GM18508 (cell line): ENCODE measurements at regions not wholly inside any gene's neighbourhood (a gene's known extent, or its start where the extent isn't known, plus 50 kb on each side); places are given as distances from the start of the nearest gene placed in this dataset.

ENCODE experiments used
- ATAC-seq: cut with Tn5 transposase; IDR thresholded peaks from one replicate; pipeline ENCODE4 v1.9.1; 2021; ENCODE audit warnings: moderate number of reproducible peaks; ENCODE audit not compliant: insufficient read depth, unreplicated experiment

DNA sequence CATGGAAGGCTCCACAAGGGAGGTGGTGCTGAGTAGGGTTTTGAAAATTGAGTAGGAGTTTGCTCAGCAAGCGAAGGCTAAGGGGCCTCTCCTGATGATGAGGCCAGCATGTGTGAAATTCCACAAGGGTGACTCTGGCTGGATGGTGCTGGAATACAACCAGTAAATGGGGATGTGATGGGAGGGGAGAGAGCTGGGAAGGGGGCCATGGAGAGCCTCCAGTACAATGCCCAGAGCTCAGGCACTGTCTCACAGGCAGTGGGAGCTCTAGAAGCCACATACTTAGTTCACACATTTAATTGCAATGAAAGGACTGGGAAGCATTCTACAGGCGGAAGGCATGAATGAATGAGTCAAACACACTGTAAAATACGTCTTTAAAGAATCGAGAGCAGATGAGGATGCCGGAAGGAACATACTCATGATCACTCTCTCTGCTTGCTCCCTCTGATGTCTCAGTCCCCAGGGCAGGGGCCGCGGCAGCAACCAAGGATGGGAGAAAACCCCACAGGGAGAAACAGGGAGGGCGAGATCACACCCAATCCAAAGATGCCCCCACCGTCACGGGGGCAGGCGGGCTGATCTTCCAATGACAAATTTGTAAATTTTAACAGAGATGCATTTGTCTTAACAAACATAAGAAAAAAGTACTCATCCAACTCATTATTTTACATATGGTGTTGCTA lies 261.0 kb downstream of the NSG2 start:
- no peak for ATAC-seq

DNA sequence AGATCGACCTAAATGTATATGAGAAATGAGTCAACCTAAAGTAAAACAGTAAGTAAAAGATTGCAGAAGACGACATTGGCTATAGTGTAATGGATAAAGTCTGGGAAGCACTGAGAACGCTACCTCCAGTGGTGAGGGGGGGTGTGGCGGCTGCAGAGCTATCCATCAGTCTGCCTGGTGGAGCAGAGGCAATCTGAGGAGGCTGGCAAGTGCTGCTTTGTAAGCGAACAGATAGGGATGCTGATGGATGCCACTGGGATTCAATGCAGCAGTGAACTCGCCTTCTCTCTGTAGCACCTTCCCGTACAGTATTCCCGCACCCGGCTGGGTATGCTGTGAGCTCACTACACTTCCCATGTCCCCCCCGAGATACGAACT lies 261.5 kb downstream of the NSG2 start:
- ATAC-seq = no peak

DNA sequence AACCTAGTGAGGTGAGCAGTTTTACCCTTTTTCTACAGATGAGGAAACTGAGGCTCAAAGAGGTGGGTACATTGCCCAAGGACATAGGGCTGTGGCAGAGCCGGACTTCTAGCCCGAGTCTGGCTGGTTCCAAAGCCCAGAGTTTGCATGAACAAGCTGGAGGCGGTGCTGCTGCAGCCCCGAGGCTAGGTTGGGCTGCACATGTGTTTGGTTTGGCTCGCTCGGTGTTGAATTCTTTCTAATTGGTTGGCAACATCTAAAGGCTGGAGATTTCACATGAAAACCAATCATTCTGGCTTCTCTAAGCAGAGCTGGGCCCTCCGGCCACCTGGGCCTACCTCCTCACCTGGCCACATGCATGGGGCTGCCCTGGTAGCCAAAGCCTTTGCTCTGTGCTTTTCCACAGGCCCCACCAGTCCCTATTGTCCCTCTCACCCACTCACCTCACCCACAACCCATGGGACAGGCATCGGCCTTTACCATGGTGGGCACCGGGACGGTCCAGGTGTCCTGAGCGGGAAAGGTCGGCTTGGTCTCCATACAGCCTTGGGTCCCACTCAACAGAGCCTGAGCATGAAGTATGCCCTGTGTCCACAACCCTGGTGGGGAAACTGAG lies 262.3 kb downstream of the NSG2 start:
- ATAC-seq = no peak

DNA sequence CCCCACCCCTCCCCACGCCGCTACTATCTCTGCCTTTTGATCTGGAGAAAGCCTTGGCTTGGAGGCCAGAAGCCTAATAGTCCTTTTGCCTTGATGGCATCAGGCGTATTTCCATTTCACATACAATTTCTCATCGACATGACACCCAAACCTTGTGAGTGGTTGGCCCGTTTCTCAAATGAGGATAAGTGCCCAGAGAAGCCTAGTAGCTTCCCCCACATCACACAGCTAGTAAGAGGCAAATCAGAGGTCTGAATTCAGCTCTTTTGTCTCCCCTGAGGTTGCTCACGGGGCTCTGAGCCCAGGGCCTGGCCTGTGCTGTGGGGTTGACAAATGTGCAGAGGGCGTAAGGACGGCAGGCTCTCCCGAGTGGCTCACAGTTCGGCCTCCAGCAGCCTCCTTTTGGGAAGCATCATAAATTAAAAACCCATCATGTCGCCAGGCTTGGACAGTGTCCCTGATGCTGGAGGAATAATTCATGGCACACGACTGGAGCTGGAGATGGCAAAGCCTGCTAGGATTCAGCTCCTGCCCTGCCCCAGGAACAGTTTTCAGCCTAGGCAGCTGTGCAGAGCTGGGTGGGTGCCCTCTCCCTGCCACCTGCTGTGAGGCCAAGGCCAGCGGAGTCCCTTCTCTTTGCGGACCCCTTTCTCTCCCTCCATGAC lies 263.8 kb downstream of the NSG2 start:
- no peak for ATAC-seq

DNA sequence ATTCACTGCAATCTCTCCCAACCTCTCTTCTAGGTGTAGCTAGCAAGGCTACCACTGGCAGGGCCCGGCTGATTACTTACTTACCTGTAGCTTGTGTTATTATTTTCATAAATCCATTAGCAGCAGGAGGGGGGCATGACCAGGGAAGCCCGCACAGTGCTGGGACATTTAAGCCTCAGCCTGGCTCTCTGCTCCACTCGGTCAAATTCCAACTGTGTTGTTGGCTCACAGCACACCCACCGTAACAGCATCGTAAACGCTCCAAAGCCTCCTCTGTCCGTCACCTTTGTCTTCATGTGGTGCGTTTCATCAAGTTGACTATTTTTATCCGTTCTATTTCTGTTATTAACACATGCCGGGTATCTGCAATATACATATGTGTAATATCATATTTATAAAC lies 264.7 kb downstream of the NSG2 start:
- no peak for ATAC-seq

DNA sequence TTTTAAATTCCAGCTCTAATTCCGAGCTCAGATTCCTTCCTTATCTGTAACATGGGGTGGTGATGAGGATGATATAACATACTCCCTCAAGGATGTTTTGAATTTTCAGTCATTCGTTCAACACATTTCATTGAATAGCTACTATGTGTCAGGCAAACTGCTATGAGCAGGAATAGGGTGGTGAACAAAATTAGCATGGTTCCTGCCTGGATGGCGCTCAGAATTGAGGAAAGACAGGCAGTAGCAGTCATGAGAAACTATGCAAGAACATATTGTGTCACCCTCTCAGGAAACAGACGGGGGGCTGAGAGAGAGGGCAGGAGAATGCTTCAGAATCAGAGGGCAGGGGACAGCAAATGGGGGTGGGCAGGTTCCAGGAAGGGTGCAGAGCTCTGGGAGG lies 265.2 kb downstream of the NSG2 start:
- ATAC-seq = no peak

DNA sequence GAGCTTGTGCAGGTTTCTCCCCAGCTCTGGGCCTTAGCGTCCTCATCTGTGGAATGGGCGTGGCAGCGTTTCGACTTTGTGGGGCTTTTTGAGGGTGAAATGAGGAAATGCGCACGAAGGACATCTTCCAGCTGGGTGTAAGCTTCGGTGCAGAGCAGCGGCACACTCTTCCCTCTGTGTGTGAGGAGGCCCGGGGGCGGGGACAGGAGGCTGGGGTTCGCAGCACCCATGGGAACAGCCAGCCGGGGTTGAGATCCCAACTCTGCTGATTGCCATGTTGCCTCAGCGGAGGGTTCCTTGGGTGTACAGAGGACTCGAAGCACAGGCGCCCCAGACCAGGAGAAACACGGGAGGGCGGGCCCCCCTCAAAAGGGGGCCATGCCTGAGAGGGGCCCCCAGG lies 265.6 kb downstream of the NSG2 start:
- no peak for ATAC-seq

DNA sequence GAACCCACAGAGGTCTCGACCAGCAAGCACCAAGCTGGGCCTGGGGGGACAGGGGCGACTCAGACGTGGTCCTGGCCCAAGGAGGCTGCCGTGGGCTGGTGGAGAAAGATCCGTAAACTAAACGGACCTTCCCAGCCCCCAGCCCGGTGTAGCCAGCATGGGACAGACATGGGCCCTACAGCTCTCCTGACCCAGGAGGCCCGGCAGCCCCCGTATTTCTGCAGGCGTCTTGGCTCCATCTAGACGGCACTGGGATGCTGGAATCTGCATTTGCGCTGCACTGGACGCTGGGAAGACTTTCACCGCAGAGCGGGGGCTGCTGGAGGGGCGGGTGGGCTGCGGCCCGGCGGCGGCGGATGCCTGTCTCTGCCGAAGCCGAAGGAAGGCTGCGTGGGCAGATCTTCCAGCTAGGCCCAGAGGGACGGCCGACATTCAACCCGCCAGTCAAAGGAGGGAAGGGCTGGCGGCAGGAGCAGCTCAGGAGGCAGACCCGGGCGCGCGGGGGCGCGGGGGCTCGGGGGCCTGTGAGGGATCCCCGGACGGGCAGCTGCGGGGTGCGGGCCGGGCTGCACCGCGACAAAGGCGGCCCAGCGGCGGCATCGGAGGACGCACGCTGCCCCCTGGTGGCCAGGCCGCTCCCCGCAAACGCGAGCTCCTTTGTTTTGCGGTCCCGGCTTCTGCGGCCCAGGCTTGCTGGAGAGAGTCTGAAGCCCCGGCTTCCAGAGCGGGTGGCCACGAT lies 266.2 kb downstream of the NSG2 start:
- ATAC-seq = no peak

DNA sequence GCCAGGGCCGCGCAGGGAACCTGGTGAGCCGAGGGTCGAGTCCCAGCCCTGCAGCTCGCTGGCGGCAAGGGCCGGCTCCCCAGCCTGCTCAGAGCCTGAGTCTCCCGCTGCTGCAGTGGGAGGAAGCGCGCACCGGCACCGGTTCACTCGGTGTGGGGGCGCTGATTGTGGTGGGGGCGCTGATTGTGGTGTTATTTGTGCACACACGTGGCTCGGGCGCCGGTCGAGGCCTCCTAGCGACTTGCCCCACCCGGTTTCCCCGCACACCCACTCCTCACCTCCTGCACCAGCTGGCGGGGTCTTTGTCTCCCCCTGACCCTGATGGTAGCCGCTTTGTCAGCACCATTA lies 266.7 kb downstream of the NSG2 start:
- ATAC-seq = no peak

DNA sequence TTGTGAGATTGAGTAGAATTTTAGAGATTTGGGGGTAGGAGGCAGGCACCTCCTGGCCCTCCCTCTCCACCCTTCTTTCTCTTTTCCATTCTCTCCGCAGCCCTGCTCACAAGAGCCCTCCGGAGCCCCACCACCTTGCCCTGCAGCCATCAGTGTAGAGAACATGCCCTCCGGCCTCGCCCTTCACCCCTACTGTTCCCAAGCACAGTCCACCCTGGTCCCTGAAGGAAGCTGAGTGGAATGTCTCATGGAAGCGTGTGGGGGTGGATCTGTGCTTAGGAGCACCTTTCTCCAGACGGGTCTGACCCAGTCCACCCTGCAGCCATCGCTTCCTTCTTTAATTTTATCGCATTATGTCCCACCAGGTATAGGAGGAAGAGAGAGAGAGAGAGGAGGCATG lies 267.1 kb downstream of the NSG2 start:
- ATAC-seq = no peak

DNA sequence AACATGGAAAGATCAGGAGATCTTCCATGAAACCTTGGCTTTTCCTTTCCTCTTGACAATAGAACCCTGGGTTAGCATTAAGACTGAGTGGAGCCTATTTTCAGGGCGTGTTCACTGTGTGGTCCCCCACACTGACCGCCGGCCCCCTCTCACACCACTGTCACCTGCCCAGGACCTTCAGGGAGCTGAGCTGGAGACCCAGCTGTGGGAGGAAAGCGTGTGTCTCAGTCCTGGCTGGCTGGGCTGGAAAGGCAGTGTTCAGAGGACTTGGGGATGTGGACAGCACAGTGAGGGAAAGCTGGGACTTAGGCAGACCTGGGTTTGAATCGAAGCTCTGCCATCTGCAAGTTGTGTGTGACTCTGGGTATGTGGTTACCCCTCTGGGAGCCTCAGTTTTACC lies 268.1 kb downstream of the NSG2 start:
- ATAC-seq = no peak

DNA sequence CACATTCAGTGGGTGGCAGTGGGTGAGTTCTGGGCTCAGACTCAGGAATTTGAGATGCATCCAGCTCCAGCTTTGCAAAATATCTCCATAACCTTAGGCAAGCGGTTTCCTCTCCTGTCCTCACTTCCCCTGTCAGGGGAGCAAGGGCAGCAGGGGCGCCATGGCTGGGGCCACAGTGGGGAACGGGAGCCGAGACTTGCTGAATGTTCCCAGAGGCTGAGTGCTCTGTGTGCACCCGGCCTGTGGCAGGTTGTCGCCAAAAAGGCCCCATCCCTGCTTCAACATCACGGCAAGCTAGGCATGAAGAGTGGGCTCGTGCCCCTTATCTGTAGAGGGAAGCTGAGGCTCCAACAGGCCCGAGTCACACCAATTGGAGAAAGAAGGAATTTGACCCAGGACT lies 268.8 kb downstream of the NSG2 start:
- ATAC-seq = no peak

DNA sequence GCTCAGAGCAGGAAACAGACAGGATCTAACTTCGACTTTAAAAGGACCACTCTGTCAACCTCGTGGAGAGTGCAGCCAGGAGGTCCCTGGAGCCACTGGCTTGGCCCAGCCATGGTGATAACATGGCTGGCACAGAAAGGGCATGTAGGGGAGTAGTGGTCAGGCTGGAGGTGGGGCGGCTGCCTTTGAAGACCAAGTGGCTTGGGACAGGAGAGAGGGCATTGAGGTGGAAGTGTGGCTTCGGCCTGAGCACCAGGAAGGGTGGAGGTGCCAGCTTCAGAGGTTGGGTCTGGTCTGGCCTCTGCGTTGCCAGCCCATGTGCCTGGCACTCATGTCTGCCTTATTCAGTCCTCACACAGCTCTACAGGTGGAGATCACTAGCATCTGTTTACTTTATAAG lies 270.0 kb downstream of the NSG2 start:
- ATAC-seq = no peak

DNA sequence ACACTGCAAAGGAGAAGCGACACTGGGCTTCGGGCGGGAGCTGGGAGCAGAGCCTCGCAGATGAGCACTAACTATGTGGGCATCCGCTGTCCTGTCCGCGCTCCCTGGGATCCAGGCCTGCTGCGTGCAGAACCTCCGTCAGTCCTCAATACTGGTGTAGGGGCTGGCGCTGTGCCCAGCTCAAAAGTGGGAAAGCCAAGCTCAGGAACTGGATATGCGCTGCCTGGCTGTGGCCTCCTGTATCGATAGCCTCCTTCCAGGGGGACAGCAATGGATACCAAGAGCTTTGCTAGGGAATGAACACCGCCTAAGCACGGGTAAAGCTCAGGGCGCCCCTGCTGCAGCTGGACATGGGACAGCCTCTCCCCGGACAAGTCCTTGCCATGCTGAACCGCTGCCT lies 270.4 kb downstream of the NSG2 start:
- ATAC-seq = no peak

DNA sequence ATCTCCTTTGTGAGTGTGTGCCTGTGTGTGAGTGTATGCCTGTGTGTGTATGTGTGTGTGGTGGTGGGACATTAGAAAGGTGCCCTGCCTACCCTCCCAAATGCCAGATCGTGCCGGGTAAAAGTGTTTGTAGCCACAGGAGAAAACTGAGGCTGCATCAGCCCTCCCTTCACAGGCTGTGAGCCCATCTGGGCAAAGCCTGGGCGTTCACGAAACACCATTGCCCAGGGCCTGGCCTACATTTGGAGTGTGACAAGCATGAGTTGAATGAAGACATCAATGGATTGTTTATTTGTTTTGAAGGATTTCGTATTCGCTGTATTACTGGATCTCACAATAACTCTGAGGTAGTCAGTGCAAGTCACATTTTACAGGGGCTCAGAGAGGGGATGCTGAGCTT lies 270.8 kb downstream of the NSG2 start:
- no peak for ATAC-seq

DNA sequence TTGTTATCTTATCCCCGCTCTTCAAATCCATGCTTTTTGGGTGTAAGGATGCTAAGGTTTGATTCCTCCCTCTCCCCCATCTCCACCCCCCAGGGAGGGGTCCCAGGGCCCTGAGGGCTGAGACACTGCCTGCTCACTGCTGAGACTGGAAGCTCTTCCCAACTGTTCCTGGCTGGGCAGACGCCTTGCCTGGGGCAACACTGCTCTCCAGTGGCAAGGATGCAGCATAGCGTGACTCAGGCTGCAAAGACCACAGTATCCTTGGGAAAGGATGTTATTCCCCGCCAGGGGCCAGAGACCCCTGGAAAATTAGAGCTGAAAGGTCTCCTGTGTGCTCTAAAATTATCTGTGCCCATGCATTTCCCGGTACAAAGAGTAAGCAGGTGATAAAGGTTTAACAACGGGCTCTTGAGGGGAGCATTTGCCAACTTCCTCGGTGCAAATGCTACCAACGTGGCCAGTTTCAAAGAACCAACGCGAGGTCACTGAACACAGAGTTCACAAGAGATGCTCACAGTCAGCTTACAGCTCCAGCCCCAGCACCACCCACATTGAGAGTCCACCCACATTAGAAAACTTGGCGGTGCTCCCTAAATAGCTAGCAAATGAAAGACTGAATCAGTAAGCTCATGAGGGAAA lies 271.9 kb downstream of the NSG2 start:
- no peak for ATAC-seq

DNA sequence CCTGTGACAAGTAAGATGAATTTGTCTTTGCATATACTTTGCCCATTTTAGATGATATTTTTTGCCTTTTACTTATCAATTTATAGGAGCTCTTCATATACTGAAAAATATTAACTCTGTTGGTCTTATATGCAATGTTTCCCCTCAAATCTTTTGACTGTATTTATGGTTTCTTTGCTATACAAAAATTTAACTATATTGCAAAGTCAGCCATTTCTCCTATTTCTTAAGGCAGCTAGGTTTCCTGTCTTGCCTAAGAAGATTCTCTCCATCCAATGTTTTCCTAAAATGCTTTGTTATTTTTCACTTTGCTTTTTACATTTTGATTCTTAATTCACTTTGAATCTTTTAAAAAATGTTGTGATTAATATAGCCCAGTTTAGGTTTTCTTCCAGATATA lies 273.1 kb downstream of the NSG2 start:
- ATAC-seq = no peak

DNA sequence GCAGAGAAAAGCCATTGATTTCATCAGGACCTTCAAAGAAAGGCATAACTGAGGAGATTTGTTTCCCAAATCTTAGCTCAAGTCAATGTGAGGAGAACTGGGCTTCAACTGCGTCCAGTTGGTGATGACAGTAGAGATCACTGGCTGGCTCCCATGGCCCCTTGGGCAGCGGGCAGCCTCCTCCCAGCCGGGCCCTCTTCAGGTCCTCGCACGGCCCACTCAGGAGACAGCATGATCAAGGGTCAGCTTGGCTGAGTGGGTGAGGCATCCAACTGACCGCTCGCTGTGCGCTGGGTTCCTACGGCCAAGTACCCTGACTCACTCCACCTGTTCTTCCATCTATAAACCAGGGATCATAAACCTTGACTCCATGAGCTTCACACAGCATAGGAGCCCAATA lies 274.0 kb downstream of the NSG2 start:
- ATAC-seq = no peak

DNA sequence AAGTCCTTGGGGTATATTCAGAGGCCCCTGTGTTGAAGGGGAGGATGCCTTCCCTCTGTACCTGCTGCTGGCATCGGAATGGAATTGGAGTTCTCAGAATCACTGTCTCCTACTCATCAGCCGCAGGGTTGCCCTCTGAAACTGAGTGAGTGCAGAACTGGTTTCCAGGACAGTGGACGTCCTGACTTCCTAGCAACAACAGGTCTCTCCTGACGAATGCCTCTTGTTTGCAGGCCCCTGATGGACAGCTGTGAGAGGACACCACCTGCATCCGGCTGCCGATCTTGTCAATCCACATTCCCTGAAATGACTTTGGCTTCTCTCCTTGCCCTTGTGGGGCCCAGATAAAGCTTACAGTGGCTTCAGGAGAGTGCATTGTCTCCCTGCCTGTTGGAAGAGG lies 274.5 kb downstream of the NSG2 start:
- no peak for ATAC-seq

DNA sequence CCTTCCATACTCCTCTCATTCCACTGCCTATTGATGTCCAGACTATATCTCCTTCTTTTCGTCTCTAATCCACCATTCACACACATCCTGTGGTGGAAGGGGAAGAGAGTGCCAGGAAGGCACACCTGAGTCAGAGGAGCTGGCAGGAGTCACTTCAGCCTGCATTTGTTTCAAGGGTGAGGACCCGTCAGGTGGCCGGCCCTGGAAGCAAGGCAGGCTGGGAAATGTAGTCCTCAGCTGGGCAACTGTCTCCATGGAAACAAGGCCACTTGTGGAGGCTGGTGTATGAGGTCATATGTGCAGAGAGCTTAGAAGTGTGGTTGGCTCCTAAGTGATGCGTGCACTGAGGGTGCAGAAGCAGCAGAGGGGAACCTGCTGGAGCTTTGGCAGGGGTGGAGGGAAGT lies 278.4 kb downstream of the NSG2 start:
- no peak for ATAC-seq

DNA sequence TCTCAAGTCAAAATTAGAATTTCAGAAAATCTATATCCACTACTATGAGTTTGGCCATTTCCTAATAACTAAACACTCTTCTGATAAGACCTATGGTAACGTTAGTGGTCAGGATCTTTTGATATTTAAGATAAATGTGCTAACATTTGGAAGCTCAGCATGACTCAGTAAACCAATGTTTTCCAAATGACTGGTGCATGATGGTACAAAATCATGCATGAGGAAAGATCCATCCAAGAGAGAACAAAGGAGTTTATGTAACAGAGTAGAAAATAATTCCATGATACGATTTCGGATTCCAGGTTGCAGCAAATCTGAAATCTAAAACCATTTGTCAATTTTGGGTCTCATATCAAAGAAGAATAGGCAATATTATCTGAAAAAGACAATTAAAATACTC lies 279.2 kb downstream of the NSG2 start:
- no peak for ATAC-seq
